HCT116 (cell line): ENCODE measurements at regions not wholly inside any gene's neighbourhood (a gene's known extent, or its start where the extent isn't known, plus 50 kb on each side); places are given as distances from the start of the nearest gene placed in this dataset.

Source experiments
- ATAC-seq: fragments of 200-7000 bp; cut with Tn5 transposase; 2 replicates; pipeline ENCODE4 v1.9.1; 2020; ENCODE audit warnings: mild to moderate bottlenecking, moderate library complexity
- BruUV-seq: library from RNA; stranded (reverse); fragments of 400-500 nt; replicated peaks from 2 replicates; lab custom pipeline; 2021; lab: Mats Ljungman, UMichigan
- CTCF ChIA-PET: fragments of 300-600 bp; sonication (Branson Sonifier 250); formaldehyde crosslinking; loops from one replicate; lab custom pipeline; 2021; ENCODE audit warnings: antibody characterized with exemption; lab: Charles Lee
- POLR2A ChIA-PET: fragments of 300-600, 350-600 bp; sonication (Branson Sonifier 250); formaldehyde crosslinking; loops from one replicate; lab custom pipeline; 2021; ENCODE audit warnings: antibody characterized with exemption; lab: Charles Lee
- RAD21 ChIA-PET, 2 experiments: fragments of 300-600 bp; sonication (Branson Sonifier 250); formaldehyde crosslinking; loops; one replicate each; lab custom pipeline; 2023; ENCODE audit warnings: low total read pairs in 2 of 2; ENCODE audit not compliant: uncharacterized antibody in 2 of 2, unreplicated experiment in 2 of 2, low non-redundant PET in 1 of 2; lab: Charles Lee
- DNase-seq: peaks from one replicate; pipeline ENCODE4 v3.0.0-alpha.2; 2010; ENCODE audit warnings: low read depth, low spot score
- H2AFZ ChIP-seq: fragments of 200-600 bp; shearing (Covaris generic), sonication (generic); 2 replicates; pipeline ENCODE4 v1.6.1; 2017; ENCODE audit warnings: low read depth, mixed run types, mixed read lengths, antibody characterized with exemption, low read length; ENCODE audit not compliant: poor library complexity, severe bottlenecking
- H3K27ac ChIP-seq: 2 replicates; pipeline ENCODE4 v1.5.1; 2012; ENCODE audit warnings: low read depth, low read length
- H3K27me3 ChIP-seq: fragments of 200-600 bp; sonication (generic); 2 replicates; pipeline ENCODE4 v1.6.1; 2016; ENCODE audit warnings: mixed run types, low read length, mixed read lengths; ENCODE audit not compliant: insufficient read depth
- H3K36me3 ChIP-seq, 2 experiments: fragments of 200-500 bp in 1 of 2; fragments of 200-600 bp in 1 of 2; sonication (Bioruptor generic) in 1 of 2; sonication (generic) in 1 of 2; 2 replicates each; pipeline versions ENCODE4 v1.5.1 to v1.6.1; 2014 to 2016; ENCODE audit warnings: low read length in 2 of 2, inconsistent platforms in 1 of 2, mixed read lengths in 1 of 2, mixed run types in 1 of 2; ENCODE audit not compliant: insufficient read depth in 2 of 2, control insufficient read depth in 1 of 2
- H3K4me1 ChIP-seq, 2 experiments: fragments of 200-600 bp in 1 of 2; sonication (generic) in 1 of 2; 2 replicates each; pipeline versions ENCODE4 v1.5.1 to v1.6.1; 2012 to 2017; ENCODE audit warnings: low read length in 2 of 2, inconsistent platforms in 1 of 2, mild to moderate bottlenecking in 1 of 2, mixed read lengths in 1 of 2, mixed run types in 1 of 2, moderate library complexity in 1 of 2; ENCODE audit not compliant: insufficient read depth in 2 of 2, control insufficient read depth in 1 of 2
- H3K4me2 ChIP-seq: fragments of 200-600 bp; sonication (generic); 2 replicates; pipeline ENCODE4 v1.6.1; 2017; ENCODE audit warnings: mixed run types, low read length, mixed read lengths
- H3K4me3 ChIP-seq, 2 experiments: fragments of 200-600 bp in 1 of 2; sonication (generic) in 1 of 2; replicated peaks in 1 of 2; 2 replicates each; pipeline ENCODE4 v1.5.1; 2011 to 2016; ENCODE audit warnings: low read length in 2 of 2, control low read depth in 1 of 2, low read depth in 1 of 2, mild to moderate bottlenecking in 1 of 2, mixed read lengths in 1 of 2, mixed run types in 1 of 2
- H3K79me2 ChIP-seq: fragments of 200-600 bp; sonication (generic); 2 replicates; pipeline ENCODE4 v1.6.1; 2017; ENCODE audit warnings: mild to moderate bottlenecking, mixed run types, low read length, moderate library complexity, mixed read lengths; ENCODE audit not compliant: insufficient read depth
- H3K9ac ChIP-seq: fragments of 200-600 bp; sonication (generic); 2 replicates; pipeline ENCODE4 v1.6.1; 2016; ENCODE audit warnings: low read length, mixed read lengths
- H3K9me2 ChIP-seq: fragments of 200-600 bp; sonication (generic), shearing (Covaris generic); 2 replicates; pipeline ENCODE4 v1.6.1; 2017; ENCODE audit warnings: mixed run types, mild to moderate bottlenecking, moderate library complexity; ENCODE audit not compliant: insufficient read depth
- H3K9me3 ChIP-seq, 2 experiments: fragments of 200-500 bp in 1 of 2; fragments of 200-600 bp in 1 of 2; sonication (Bioruptor generic) in 1 of 2; sonication (generic) in 1 of 2; 2 replicates each; pipeline ENCODE4 v1.6.1; 2014 to 2017; ENCODE audit warnings: low read length in 2 of 2, mixed read lengths in 2 of 2, inconsistent platforms in 1 of 2, low read depth in 1 of 2, mild to moderate bottlenecking in 1 of 2, mixed run types in 1 of 2, moderate library complexity in 1 of 2; ENCODE audit not compliant: control insufficient read depth in 1 of 2, insufficient read depth in 1 of 2
- H4K20me1 ChIP-seq: fragments of 200-600 bp; sonication (generic), shearing (Covaris generic); 2 replicates; pipeline ENCODE4 v1.6.1; 2017; ENCODE audit warnings: mixed run types, mild to moderate bottlenecking, moderate library complexity; ENCODE audit not compliant: insufficient read depth
- CBX3 ChIP-seq: IDR thresholded peaks from 2 replicates; pipeline ENCODE4 v1.6.1; 2012; ENCODE audit warnings: low read depth
- CEBPB ChIP-seq: IDR thresholded peaks from 2 replicates; pipeline ENCODE4 v1.6.1; 2012; ENCODE audit warnings: low read depth
- EGR1 ChIP-seq: IDR thresholded peaks from 2 replicates; pipeline ENCODE4 v1.6.1; 2012; ENCODE audit warnings: low read depth
- ELF1 ChIP-seq: IDR thresholded peaks from 2 replicates; pipeline ENCODE4 v1.6.1; 2012; ENCODE audit warnings: low read depth, borderline replicate concordance
- EZH2 ChIP-seq: fragments of 200-600 bp; sonication (generic); IDR thresholded peaks from 2 replicates; pipeline ENCODE4 v1.6.1; 2017; ENCODE audit warnings: antibody characterized with exemption, mixed run types
- EZH2phosphoT487 ChIP-seq: fragments of 200-600 bp; IDR thresholded peaks from 2 replicates; pipeline ENCODE4 v1.6.1; 2018; ENCODE audit warnings: antibody characterized with exemption, borderline replicate concordance
- FOSL1 ChIP-seq: IDR thresholded peaks from 2 replicates; pipeline ENCODE4 v1.6.1; 2012; ENCODE audit warnings: low read depth
- REST ChIP-seq: IDR thresholded peaks from 2 replicates; pipeline ENCODE4 v1.6.1; 2012; ENCODE audit warnings: low read depth
- SIN3A ChIP-seq: IDR thresholded peaks from 2 replicates; pipeline ENCODE4 v1.6.1; 2012; ENCODE audit warnings: low read depth
- SP1 ChIP-seq: IDR thresholded peaks from 2 replicates; pipeline ENCODE4 v1.6.1; 2012; ENCODE audit warnings: low read depth
- SRF ChIP-seq: IDR thresholded peaks from 2 replicates; pipeline ENCODE4 v1.6.1; 2012; ENCODE audit warnings: low read depth
- TCF7L2 ChIP-seq: IDR thresholded peaks from 2 replicates; pipeline ENCODE4 v1.7.0; 2011; ENCODE audit warnings: borderline replicate concordance, inconsistent platforms; ENCODE audit not compliant: insufficient read depth, insufficient read length; ENCODE audit errors: extremely low read depth
- ZFX ChIP-seq: fragments of 450-650 bp; IDR thresholded peaks from 2 replicates; pipeline ENCODE4 v1.6.1; 2017
- ZNF274 ChIP-seq: fragments of 200-500 bp; sonication (Bioruptor generic); IDR thresholded peaks from 2 replicates; pipeline ENCODE4 v1.6.1; 2014; ENCODE audit warnings: mild to moderate bottlenecking, low read depth, low read length, inconsistent platforms
- intact Hi-C: fragments of 100-400 bp; cut with micrococcal nuclease; formaldehyde crosslinking; loops from 2 replicates; pipeline ENCODE4 v1.10.0; 2022
- TF ChIP-seq, protein P1 (sequence below): IDR thresholded peaks from 2 replicates; pipeline ENCODE4 v1.6.1; 2012
- TF ChIP-seq, protein P2 (sequence below), 3 experiments: fragments of 200-600 bp in 1 of 3; sonication (generic) in 1 of 3; IDR thresholded peaks in 2 of 3; conservative IDR thresholded peaks in 1 of 3; 2 replicates each; pipeline ENCODE4 v1.5.1; 2012 to 2017; ENCODE audit warnings: low read depth in 2 of 3, low read length in 2 of 3, antibody characterized with exemption in 1 of 3, borderline replicate concordance in 1 of 3, control low read depth in 1 of 3, mild to moderate bottlenecking in 1 of 3, mixed read lengths in 1 of 3, mixed run types in 1 of 3, moderate library complexity in 1 of 3; ENCODE audit not compliant: insufficient read depth in 1 of 3

DNA sequence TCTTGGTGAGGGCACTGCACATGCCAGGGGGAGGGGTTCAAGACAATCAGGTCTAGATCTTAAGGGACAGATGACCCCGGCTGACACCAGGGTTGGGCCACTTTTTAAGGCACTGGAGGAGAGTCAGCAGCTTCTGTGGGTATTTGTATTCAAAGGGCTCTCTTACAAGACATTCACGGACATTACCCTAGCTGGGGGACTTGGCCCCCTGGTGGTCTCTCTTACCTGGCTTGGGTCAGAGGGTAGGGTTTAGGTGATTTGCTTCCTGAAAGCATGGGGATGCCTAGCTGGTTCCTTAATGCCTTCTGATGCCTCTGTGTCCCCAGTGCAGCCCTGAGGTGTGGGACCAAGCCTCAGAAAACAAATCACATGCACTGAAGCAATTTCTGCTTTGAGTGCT, 354.7 kb downstream of the CDC5L start:
- TF ChIP-seq, protein P1, sequence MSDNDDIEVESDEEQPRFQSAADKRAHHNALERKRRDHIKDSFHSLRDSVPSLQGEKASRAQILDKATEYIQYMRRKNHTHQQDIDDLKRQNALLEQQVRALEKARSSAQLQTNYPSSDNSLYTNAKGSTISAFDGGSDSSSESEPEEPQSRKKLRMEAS = no peak
- TF ChIP-seq EGR1 (no peak), EZH2phosphoT487 (no peak), FOSL1 (no peak), SP1 (no peak), ZFX (no peak)
- TF ChIP-seq, all 23 proteins: peak for 0
- DNase-seq = no peak
- Histone ChIP-seq H3K9me3 (no peaks in the 10 kb centered on the region), H3K9ac (no peak overlapping the region), H3K4me3 (no peak overlapping the region), H4K20me1 (no peaks in the 10 kb centered on the region), H3K4me2 (no peak overlapping the region), H3K9me2 (no peaks in the 10 kb centered on the region), H3K4me1 (no peaks in the 10 kb centered on the region), H3K27ac (no peak overlapping the region), H2AFZ (no peak overlapping the region), H3K36me3 (no peaks in the 10 kb centered on the region), H3K27me3 (peaks cover 4% of the 10 kb centered on the region; the same call in 1 of the 2 replicates), H3K79me2 (no peaks in the 10 kb centered on the region)
- ChIA-PET RAD21 (no interaction called here), CTCF (no interaction called here), POLR2A (no interaction called here)
- no peak for ATAC-seq
- intact Hi-C loops = no loop called here
- no TSS peak for BruUV-seq

DNA sequence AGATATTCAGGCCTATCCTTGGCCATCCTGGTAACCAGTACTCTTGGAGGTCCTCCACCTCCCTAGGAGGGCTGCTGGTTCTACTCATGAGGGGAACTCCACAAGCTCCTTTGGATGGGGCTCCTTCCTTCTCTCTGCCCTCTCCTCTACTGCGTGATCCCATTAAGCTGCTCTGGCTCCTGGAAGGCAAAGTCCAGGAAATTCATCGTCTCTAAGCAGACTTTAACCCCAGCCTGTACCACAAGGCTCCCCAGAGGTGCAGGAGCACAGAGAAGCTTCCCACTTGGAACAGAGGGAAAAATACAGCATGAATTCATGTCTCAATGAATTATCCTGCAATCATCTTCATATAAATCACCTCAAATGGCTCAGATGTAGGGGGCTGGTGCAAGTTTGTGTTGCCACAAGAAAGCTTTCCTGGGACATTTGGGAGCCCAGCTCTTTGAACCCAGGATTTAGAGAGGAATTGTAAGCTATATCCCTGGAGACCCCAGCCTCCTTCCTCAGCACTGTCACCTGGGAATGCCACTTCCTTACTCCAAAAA, 355.4 kb downstream of the CDC5L start:
- intact Hi-C loops = no loop called here
- Histone ChIP-seq H3K27me3 (peaks cover 4% of the 10 kb centered on the region; the same call in 1 of the 2 replicates), H2AFZ (no peak overlapping the region), H4K20me1 (no peaks in the 10 kb centered on the region), H3K79me2 (no peaks in the 10 kb centered on the region), H3K36me3 (no peaks in the 10 kb centered on the region), H3K9me3 (no peaks in the 10 kb centered on the region), H3K9ac (no peak overlapping the region), H3K4me1 (no peaks in the 10 kb centered on the region), H3K9me2 (no peaks in the 10 kb centered on the region), H3K4me2 (no peak overlapping the region), H3K27ac (no peak overlapping the region), H3K4me3 (no peak overlapping the region)
- RAD21 ChIA-PET = no interaction called here
- ATAC-seq (no peak), DNase-seq (no peak)
- CTCF ChIA-PET = no interaction called here
- no TSS peak for BruUV-seq
- POLR2A ChIA-PET = no interaction called here
- TF ChIP-seq, protein P1 = no peak
- TF ChIP-seq REST (no peak), CEBPB (no peak), TCF7L2 (no peak), EZH2 (no peak), CBX3 (no peak), SRF (no peak), ELF1 (no peak), EGR1 (no peak), SIN3A (no peak), ZNF274 (no peak), SP1 (no peak)
- TF ChIP-seq, protein P2, sequence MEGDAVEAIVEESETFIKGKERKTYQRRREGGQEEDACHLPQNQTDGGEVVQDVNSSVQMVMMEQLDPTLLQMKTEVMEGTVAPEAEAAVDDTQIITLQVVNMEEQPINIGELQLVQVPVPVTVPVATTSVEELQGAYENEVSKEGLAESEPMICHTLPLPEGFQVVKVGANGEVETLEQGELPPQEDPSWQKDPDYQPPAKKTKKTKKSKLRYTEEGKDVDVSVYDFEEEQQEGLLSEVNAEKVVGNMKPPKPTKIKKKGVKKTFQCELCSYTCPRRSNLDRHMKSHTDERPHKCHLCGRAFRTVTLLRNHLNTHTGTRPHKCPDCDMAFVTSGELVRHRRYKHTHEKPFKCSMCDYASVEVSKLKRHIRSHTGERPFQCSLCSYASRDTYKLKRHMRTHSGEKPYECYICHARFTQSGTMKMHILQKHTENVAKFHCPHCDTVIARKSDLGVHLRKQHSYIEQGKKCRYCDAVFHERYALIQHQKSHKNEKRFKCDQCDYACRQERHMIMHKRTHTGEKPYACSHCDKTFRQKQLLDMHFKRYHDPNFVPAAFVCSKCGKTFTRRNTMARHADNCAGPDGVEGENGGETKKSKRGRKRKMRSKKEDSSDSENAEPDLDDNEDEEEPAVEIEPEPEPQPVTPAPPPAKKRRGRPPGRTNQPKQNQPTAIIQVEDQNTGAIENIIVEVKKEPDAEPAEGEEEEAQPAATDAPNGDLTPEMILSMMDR (IDR thresholded peaks at IDR 0.05 in 2 of 3, conservative IDR thresholded peaks at IDR 0.05 in 1 of 3; ENCODE audit: borderline replicate concordance in 1 of 3, insufficient read depth in 1 of 3, low read depth in 2 of 3, low read length in 2 of 3) = no peak
